ENCODE measurements at regions not wholly inside any gene's neighbourhood (a gene's known extent, or its start where the extent isn't known, plus 50 kb on each side); places are given as distances from the start of the nearest gene placed in this dataset.

- peak overlapping the region in 7 of 8 donors; percentile 6 to 75 (median 62) for H3K27ac ChIP-seq
- H3K27me3 ChIP-seq (replicated peaks in 1 of 7) = no peaks in the 10 kb centered on the region
- 56 to 70% (median 67%) methylated on average over 12 of the region's 12 CpGs for WGBS, 5 donors
- intact Hi-C loops (cut with DNase I; ENCODE audit: low total_unique reads) = no loop called here
- no peak for TF ChIP-seq POLR2A (IDR thresholded peaks at IDR 0.05)
- H3K9me3 ChIP-seq = no peaks in the 10 kb centered on the region
- H3K36me3 ChIP-seq = no peaks in the 10 kb centered on the region
- H3K4me1 ChIP-seq = peaks cover 5 to 42% (median 26%) of the 10 kb centered on the region in 6 donors
- no peak for DNase-seq
- H3K4me3 ChIP-seq = no peak overlapping the region
These were observed 244.7 kb upstream of the TBL1XR1 start for GRCh38 chr3:177441813-177442646.

- Histone ChIP-seq H3K9me3 (no peaks in the 10 kb centered on the region), H3K4me3 (no peak overlapping the region), H3K27ac (peak overlapping the region in 4 of 8 donors; percentile 10 to 75 (median 68)), H3K27me3 (replicated peaks in 1 of 7) (no peaks in the 10 kb centered on the region), H3K4me1 (peaks cover 5 to 56% (median 28%) of the 10 kb centered on the region in 6 donors), H3K36me3 (no peaks in the 10 kb centered on the region)
- 42 to 80% (median 72%) methylated on average over 3 of the region's 3 CpGs for WGBS, 5 donors
- intact Hi-C loops (cut with DNase I; ENCODE audit: low total_unique reads) = no loop called here
- TF ChIP-seq POLR2A (IDR thresholded peaks at IDR 0.05) = no peak
- TF ChIP-seq POLR2AphosphoS5 (IDR thresholded peaks at IDR 0.05) = no peak
- no peak for TF ChIP-seq CTCF (IDR thresholded peaks at IDR 0.05 in 8 of 11, conservative IDR thresholded peaks at IDR 0.05 in 3 of 11)
- no peak for DNase-seq
These were observed 246.2 kb upstream of the TBL1XR1 start for GRCh38 chr3:177443469-177443868.

- peaks cover 12 to 69% (median 35%) of the 10 kb centered on the region in 6 donors for H3K4me1 ChIP-seq
- intact Hi-C loops (cut with DNase I; ENCODE audit: low total_unique reads) = no loop called here
- no peaks in the 10 kb centered on the region for H3K27me3 ChIP-seq (replicated peaks in 1 of 7)
- no peaks in the 10 kb centered on the region for H3K9me3 ChIP-seq
- WGBS, 5 donors = 83 to 89% (median 85%) methylated on average over 1 of the region's 1 CpG
- no peak for TF ChIP-seq POLR2AphosphoS5 (IDR thresholded peaks at IDR 0.05)
- TF ChIP-seq CTCF (IDR thresholded peaks at IDR 0.05 in 8 of 11, conservative IDR thresholded peaks at IDR 0.05 in 3 of 11) = no peak
- no peak for TF ChIP-seq POLR2A (IDR thresholded peaks at IDR 0.05)
- H3K36me3 ChIP-seq = no peaks in the 10 kb centered on the region
- DNase-seq = no peak
- H3K27ac ChIP-seq = no peak overlapping the region
- H3K4me3 ChIP-seq = no peak overlapping the region
These were observed 247.4 kb upstream of the TBL1XR1 start for GRCh38 chr3:177444696-177445095.

GRCh38 chr3:177445549-177445948 is 248.3 kb upstream of the TBL1XR1 start:
- Histone ChIP-seq H3K27me3 (replicated peaks in 1 of 7) (no peaks in the 10 kb centered on the region), H3K9me3 (no peaks in the 10 kb centered on the region), H3K4me1 (peaks cover 14 to 77% (median 40%) of the 10 kb centered on the region in 6 donors), H3K36me3 (no peaks in the 10 kb centered on the region), H3K4me3 (no peak overlapping the region), H3K27ac (peak overlapping the region in 5 of 8 donors; percentile 36 to 66 (median 51))
- intact Hi-C loops (cut with DNase I; ENCODE audit: low total_unique reads) = no loop called here
- TF ChIP-seq CTCF (IDR thresholded peaks at IDR 0.05 in 8 of 11, conservative IDR thresholded peaks at IDR 0.05 in 3 of 11) (no peak), POLR2A (IDR thresholded peaks at IDR 0.05) (no peak), POLR2AphosphoS5 (IDR thresholded peaks at IDR 0.05) (no peak)
- no peak for DNase-seq

All from spleen (tissue), 11 donors.